ENCODE measurements at regions not wholly inside any gene's neighbourhood (a gene's known extent, or its start where the extent isn't known, plus 50 kb on each side); places are given as distances from the start of the nearest gene placed in this dataset.

DNA sequence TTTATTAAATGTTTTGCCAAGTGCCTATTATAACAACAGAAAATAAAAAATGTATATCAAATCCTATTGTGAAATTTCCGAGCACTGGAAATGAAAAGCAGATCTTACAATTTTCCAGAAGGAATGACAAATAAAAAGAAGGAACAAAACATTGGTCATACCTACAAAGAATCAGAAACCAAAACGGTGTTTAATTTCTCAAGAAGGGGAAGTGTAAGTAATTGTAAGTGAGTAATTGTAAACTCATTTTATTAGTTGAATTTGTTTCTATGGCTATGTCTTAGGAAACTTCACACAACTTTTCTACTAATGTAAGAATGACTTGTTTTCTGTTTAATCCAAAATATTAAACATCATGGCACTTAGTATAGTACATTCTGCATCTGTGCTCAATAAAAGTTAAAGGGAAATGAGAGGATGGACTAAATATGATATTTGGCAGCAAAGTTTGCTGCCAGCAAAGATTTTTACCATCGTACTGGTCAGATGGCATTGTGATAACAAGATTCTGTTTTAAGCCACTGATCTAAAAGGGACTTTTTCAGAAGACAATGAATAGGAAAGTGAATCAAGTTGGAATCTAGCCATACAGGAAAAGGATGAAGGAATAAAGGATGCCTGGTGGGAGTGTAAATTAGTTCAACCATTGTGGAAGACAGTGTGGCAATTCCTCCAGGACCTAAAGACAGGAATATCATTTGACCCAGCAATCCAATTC is 232.4 kb downstream of the NFKBIZ start:
- no peak for DNase-seq (ENCODE audit: low spot score)
- POLR2A ChIA-PET (ENCODE audit: low non-redundant PET), result no interaction called here
- CTCF ChIA-PET, result interaction anchor here (0.6 kb wide), 1 partner anchor 1207 kb away, joined by 3 read pairs; no protein-coding TSS in a partner anchor
- TF ChIP-seq, protein P1, sequence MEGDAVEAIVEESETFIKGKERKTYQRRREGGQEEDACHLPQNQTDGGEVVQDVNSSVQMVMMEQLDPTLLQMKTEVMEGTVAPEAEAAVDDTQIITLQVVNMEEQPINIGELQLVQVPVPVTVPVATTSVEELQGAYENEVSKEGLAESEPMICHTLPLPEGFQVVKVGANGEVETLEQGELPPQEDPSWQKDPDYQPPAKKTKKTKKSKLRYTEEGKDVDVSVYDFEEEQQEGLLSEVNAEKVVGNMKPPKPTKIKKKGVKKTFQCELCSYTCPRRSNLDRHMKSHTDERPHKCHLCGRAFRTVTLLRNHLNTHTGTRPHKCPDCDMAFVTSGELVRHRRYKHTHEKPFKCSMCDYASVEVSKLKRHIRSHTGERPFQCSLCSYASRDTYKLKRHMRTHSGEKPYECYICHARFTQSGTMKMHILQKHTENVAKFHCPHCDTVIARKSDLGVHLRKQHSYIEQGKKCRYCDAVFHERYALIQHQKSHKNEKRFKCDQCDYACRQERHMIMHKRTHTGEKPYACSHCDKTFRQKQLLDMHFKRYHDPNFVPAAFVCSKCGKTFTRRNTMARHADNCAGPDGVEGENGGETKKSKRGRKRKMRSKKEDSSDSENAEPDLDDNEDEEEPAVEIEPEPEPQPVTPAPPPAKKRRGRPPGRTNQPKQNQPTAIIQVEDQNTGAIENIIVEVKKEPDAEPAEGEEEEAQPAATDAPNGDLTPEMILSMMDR (conservative IDR thresholded peaks at IDR 0.05; ENCODE audit: low read depth), result no peak
- H3K27ac ChIP-seq, result no peak overlapping the region

DNA sequence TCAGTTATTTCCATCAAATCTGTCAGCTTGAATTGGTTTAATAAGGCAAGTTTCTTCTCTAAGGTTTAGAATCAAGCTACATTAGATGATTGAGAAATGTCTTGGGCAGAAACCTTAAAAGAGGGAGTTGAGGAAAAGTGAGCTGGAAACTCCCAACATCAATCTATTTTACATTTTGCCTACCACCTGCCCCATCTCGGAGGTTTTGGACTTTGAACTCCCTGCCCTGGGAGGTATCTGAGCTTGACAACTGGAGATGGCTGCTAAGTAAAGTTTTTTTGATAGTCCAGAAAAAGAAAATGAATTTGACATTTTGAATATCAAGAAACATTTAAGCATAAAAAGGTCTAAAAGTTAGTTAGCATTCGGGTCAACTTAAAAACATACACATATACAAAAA is 234.2 kb downstream of the NFKBIZ start:
- no peak for DNase-seq (ENCODE audit: low spot score)
- no peak overlapping the region for H3K27ac ChIP-seq
- TF ChIP-seq, protein P1 (conservative IDR thresholded peaks at IDR 0.05; ENCODE audit: low read depth), result no peak
- POLR2A ChIA-PET (ENCODE audit: low non-redundant PET), result no interaction called here
- CTCF ChIA-PET, result no interaction called here

DNA sequence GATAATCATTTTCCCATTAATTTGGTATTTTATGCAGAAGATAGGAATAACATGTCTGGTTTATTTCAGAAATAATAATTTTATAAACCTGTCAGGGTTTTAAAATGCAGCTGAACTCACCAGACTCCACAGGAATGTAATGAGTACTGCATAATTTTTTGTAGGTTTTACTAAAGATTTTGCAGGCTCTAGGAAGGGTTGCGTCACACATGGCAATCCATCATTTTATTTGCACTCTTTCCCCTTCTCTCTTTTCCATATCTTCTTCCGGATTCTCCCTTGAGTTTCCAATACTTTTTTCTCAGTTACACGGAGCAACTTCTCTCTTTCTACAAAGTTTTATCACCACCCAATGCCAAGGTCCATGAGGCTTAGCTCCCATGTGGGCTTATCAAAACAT is 234.7 kb downstream of the NFKBIZ start:
- DNase-seq (ENCODE audit: low spot score), result no peak
- ChIA-PET CTCF (interaction anchor here (0.6 to 0.7 kb wide), 2 partner anchors 14 to 196 kb away, joined by 3 read pairs; no protein-coding TSS in a partner anchor), POLR2A (ENCODE audit: low non-redundant PET) (no interaction called here)
- TF ChIP-seq, protein P1 (conservative IDR thresholded peaks at IDR 0.05; ENCODE audit: low read depth), result no peak
- no peak overlapping the region for H3K27ac ChIP-seq

DNA sequence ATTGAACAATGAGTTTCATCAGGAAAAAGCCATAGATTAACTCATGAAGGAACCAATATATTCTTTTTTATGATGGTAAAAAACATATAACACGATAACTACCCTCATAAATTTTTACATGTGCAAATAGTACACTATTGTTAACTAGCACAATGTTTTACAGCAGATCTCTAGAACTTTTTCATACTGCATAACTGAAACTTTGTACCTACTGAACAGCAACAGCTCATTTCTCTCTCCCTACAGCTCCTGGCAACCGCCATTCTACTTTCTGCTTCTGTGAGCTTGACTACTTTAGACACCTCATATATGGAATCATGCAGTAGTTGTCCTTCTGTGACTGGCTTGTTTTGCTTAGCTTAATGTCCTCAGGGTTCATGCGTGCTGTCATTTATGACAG is 235.4 kb downstream of the NFKBIZ start:
- CTCF ChIA-PET, result no interaction called here
- POLR2A ChIA-PET (ENCODE audit: low non-redundant PET), result no interaction called here

DNA sequence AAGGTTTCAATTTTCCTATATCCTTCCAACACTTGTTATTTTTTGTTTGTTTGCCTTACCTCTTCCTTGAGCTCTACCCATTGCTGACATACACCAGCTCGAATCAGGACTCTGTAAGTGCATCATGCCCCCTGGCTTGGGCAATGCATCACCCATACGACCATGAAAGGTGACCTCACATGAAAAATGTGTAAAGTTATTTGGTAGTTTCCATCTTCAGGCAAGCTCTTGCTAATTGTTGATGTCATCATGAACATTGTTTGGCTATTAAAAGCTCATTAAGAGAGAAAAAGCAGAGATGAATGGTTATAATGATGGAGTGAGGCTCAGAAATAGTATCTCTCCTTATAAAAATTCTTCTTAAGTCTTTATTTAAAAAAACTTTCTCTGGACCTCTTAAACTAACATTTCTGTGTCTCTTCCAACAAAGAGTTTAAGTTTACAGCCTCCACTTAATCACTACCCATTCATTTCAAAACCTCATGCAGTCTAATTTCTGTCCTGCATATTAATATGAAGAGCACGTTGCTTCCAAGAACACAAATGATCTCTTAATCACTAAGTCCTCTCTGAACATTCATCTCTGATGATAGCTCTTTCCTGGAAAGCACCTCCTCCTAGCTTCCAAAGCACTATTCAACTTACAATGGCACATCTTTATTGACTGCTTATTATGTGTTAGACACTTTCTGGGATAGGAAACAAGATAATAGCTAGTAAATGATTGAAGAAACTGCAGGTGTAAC is 236.3 kb downstream of the NFKBIZ start:
- CTCF ChIA-PET, result no interaction called here
- TF ChIP-seq, protein P1 (conservative IDR thresholded peaks at IDR 0.05; ENCODE audit: low read depth), result no peak
- H3K27ac ChIP-seq, result no peak overlapping the region
- no peak for DNase-seq (ENCODE audit: low spot score)
- POLR2A ChIA-PET (ENCODE audit: low non-redundant PET), result no interaction called here

More for the DNA sequence above, 235.4 kb downstream of the NFKBIZ start:
- no peak overlapping the region for H3K27ac ChIP-seq
- TF ChIP-seq, protein P1 (conservative IDR thresholded peaks at IDR 0.05; ENCODE audit: low read depth), result no peak
- DNase-seq (ENCODE audit: low spot score), result no peak

DNA sequence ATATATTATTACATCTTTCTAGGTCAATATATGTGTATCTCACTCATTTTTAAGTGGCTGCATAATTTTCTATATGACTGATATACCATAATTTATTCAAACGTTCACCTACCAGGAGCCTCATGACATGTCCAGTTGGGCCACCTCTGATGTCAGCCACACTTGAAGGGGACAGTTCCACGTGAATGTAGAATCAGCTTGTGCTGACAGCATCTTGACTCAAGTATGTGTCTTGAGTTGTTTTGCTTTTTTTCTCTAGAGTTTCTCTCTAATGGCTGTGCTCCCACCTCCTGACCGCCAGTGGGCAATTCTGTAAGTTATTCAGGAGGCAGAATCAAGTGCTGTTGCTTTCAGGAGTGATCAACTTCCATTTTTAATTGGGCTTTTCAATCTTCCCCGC is 237.9 kb downstream of the NFKBIZ start:
- no peak overlapping the region for H3K27ac ChIP-seq
- CTCF ChIA-PET, result no interaction called here
- no peak for DNase-seq (ENCODE audit: low spot score)
- POLR2A ChIA-PET (ENCODE audit: low non-redundant PET), result no interaction called here
- TF ChIP-seq, protein P1 (conservative IDR thresholded peaks at IDR 0.05; ENCODE audit: low read depth), result no peak
